ENCODE measurements at regions not wholly inside any gene's neighbourhood (a gene's known extent, or its start where the extent isn't known, plus 50 kb on each side); places are given as distances from the start of the nearest gene placed in this dataset.

DNA sequence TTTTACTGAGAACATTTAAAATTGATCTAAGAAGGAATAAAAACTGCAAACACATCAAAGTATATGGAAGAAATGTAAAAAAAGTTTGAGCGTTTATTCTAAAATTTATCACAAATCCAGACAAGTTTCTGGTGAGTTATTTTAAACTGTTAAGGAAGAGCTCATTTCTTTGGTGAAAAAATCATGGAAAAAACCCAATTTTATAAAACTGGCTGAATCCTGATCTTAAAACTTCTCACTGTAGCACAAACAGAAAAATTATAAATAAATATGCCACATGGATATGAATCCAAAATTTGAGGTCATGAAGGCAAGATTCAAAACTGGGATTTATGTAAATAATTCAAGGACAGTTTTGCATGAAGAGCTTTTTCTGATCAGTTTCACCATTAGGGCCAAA lies 205.1 kb upstream of the RGMA start:
- no peak overlapping the region for H3K4me2 ChIP-seq
- ChIA-PET CTCF (interaction anchor here (1.4 kb wide), 1 partner anchor 11 kb away, joined by 3 read pairs; no protein-coding TSS in a partner anchor), POLR2A (no interaction called here)
- H3K27me3 ChIP-seq (ENCODE audit: insufficient read depth), result no peaks in the 10 kb centered on the region
- no peaks in the 10 kb centered on the region for H3K79me2 ChIP-seq (ENCODE audit: insufficient read depth)
- no peaks in the 10 kb centered on the region for H3K9me3 ChIP-seq
- H3K9me2 ChIP-seq, result no peaks in the 10 kb centered on the region
- no peaks in the 10 kb centered on the region for H3K36me3 ChIP-seq (replicated peaks in 1 of 2; ENCODE audit: control insufficient read depth in 1 of 2, insufficient read depth in 2 of 2, low read length in 1 of 2)
- TF ChIP-seq EP300 (IDR thresholded peaks at IDR 0.05; ENCODE audit: borderline replicate concordance in 1 of 2, low read depth in 1 of 2, low read length in 1 of 2), result no peak
- TF ChIP-seq, protein P1, sequence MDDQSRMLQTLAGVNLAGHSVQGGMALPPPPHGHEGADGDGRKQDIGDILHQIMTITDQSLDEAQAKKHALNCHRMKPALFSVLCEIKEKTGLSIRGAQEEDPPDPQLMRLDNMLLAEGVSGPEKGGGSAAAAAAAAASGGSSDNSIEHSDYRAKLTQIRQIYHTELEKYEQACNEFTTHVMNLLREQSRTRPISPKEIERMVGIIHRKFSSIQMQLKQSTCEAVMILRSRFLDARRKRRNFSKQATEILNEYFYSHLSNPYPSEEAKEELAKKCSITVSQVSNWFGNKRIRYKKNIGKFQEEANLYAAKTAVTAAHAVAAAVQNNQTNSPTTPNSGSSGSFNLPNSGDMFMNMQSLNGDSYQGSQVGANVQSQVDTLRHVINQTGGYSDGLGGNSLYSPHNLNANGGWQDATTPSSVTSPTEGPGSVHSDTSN (IDR thresholded peaks at IDR 0.05), result no peak
- no peak for TF ChIP-seq FOXJ3 (CRISPR knock-in tag; IDR thresholded peaks at IDR 0.05)
- TF ChIP-seq ELF1 (IDR thresholded peaks at IDR 0.05), result no peak
- TF ChIP-seq SMC3 (IDR thresholded peaks at IDR 0.05; ENCODE audit: low read depth, low read length), result no peak
- TF ChIP-seq NRF1 (IDR thresholded peaks at IDR 0.05; ENCODE audit: low read depth, low read length), result no peak
- TF ChIP-seq TCF12 (IDR thresholded peaks at IDR 0.05), result no peak
- TF ChIP-seq, protein P2, sequence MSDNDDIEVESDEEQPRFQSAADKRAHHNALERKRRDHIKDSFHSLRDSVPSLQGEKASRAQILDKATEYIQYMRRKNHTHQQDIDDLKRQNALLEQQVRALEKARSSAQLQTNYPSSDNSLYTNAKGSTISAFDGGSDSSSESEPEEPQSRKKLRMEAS (IDR thresholded peaks at IDR 0.05; ENCODE audit: low read depth), result no peak
- no peak for TF ChIP-seq RCOR1 (IDR thresholded peaks at IDR 0.05; ENCODE audit: low read length)
- no peak for TF ChIP-seq TEAD4 (IDR thresholded peaks at IDR 0.05; ENCODE audit: borderline replicate concordance, insufficient read depth)
- TF ChIP-seq, protein P3, sequence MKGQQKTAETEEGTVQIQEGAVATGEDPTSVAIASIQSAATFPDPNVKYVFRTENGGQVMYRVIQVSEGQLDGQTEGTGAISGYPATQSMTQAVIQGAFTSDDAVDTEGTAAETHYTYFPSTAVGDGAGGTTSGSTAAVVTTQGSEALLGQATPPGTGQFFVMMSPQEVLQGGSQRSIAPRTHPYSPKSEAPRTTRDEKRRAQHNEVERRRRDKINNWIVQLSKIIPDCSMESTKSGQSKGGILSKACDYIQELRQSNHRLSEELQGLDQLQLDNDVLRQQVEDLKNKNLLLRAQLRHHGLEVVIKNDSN (IDR thresholded peaks at IDR 0.05; ENCODE audit: borderline replicate concordance, low read depth), result no peak
- no peak overlapping the region for H3K4me3 ChIP-seq (ENCODE audit: low read depth in 2 of 2, low read length in 1 of 2)
- H4K20me1 ChIP-seq (ENCODE audit: insufficient read depth), result no peaks in the 10 kb centered on the region
- no peak overlapping the region for H3K9ac ChIP-seq
- no peak overlapping the region for H2AFZ ChIP-seq (ENCODE audit: low read depth)
- no peak for DNase-seq
- 39% methylated on average over 1 of the region's 1 CpG for WGBS (ENCODE audit: low lambda C conversion rate)
- no peak overlapping the region for H3K27ac ChIP-seq (ENCODE audit: low read depth in 2 of 2, low read length in 1 of 2)
- no peaks in the 10 kb centered on the region for H3F3A ChIP-seq (replicated peaks; ENCODE audit: insufficient read depth)
- H3K4me1 ChIP-seq (ENCODE audit: control insufficient read depth in 1 of 2, insufficient read depth in 2 of 2, low read depth in 1 of 2, low read length in 1 of 2), result peaks cover 0 to 5% of the 10 kb centered on the region in 2 experiments; a peak in 1 of 4 replicates

DNA sequence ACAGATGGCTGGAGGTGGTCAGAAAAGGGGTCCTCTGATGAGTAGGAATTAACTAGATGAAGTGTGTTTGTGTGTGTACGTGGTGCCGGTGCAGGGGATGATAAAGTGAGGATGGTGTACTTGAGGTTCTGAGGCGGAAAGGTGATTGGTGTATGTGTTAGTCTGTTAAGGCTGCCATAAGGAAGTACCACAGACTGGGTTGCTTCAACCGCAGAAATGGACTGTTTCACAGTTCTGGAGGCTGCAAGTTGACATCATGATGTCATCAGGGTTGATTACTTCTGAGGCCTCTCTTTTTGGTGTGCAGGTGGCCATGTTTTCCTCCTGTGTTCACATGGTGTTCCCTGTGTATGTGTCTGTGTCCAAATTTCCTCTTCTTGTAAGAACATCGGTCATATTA lies 202.4 kb upstream of the RGMA start:
- no peak for DNase-seq
- TF ChIP-seq RAD21 (IDR thresholded peaks at IDR 0.05; ENCODE audit: low read length) (no peak), FOSL2 (IDR thresholded peaks at IDR 0.05; ENCODE audit: borderline replicate concordance, low read depth) (no peak), EP300 (IDR thresholded peaks at IDR 0.05; ENCODE audit: borderline replicate concordance in 1 of 2, low read depth in 1 of 2, low read length in 1 of 2) (no peak), MEF2A (IDR thresholded peaks at IDR 0.05; ENCODE audit: borderline replicate concordance, low read depth) (no peak), YY1 (IDR thresholded peaks at IDR 0.05; ENCODE audit: low read depth) (no peak), GATA2 (CRISPR knock-in tag; IDR thresholded peaks at IDR 0.05) (no peak), NFIC (IDR thresholded peaks at IDR 0.05; ENCODE audit: borderline replicate concordance) (no peak), TAF1 (IDR thresholded peaks at IDR 0.05; ENCODE audit: borderline replicate concordance, low read depth, low read length) (no peak)
- TF ChIP-seq, protein P4, sequence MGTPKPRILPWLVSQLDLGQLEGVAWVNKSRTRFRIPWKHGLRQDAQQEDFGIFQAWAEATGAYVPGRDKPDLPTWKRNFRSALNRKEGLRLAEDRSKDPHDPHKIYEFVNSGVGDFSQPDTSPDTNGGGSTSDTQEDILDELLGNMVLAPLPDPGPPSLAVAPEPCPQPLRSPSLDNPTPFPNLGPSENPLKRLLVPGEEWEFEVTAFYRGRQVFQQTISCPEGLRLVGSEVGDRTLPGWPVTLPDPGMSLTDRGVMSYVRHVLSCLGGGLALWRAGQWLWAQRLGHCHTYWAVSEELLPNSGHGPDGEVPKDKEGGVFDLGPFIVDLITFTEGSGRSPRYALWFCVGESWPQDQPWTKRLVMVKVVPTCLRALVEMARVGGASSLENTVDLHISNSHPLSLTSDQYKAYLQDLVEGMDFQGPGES (IDR thresholded peaks at IDR 0.05; ENCODE audit: low read depth, low read length), result no peak
- no peak overlapping the region for H2AFZ ChIP-seq (ENCODE audit: low read depth)
- no peaks in the 10 kb centered on the region for H4K20me1 ChIP-seq (ENCODE audit: insufficient read depth)
- no peaks in the 10 kb centered on the region for H3K27me3 ChIP-seq (ENCODE audit: insufficient read depth)
- H3K27ac ChIP-seq (ENCODE audit: low read depth in 2 of 2, low read length in 1 of 2), result no peak overlapping the region
- CTCF ChIA-PET, result interaction anchor here (1.4 kb wide), 1 partner anchor 203 kb away, joined by 6 read pairs; no protein-coding TSS in a partner anchor
- H3K36me3 ChIP-seq (replicated peaks in 1 of 2; ENCODE audit: control insufficient read depth in 1 of 2, insufficient read depth in 2 of 2, low read length in 1 of 2), result no peaks in the 10 kb centered on the region
- no peaks in the 10 kb centered on the region for H3K79me2 ChIP-seq (ENCODE audit: insufficient read depth)
- H3F3A ChIP-seq (replicated peaks; ENCODE audit: insufficient read depth), result no peaks in the 10 kb centered on the region
- peaks cover 0 to 5% of the 10 kb centered on the region in 2 experiments; a peak in 1 of 4 replicates for H3K4me1 ChIP-seq (ENCODE audit: control insufficient read depth in 1 of 2, insufficient read depth in 2 of 2, low read depth in 1 of 2, low read length in 1 of 2)
- H3K9ac ChIP-seq, result no peak overlapping the region
- POLR2A ChIA-PET, result no interaction called here
- 68% methylated on average over 5 of the region's 5 CpGs for WGBS (ENCODE audit: low lambda C conversion rate)
- no peaks in the 10 kb centered on the region for H3K9me3 ChIP-seq
- no peak overlapping the region for H3K4me3 ChIP-seq (ENCODE audit: low read depth in 2 of 2, low read length in 1 of 2)
- no peaks in the 10 kb centered on the region for H3K9me2 ChIP-seq
- no peak overlapping the region for H3K4me2 ChIP-seq

Measured in SK-N-SH (cell line).